HepG2 (cell line): ENCODE measurements at regions not wholly inside any gene's neighbourhood (a gene's known extent, or its start where the extent isn't known, plus 50 kb on each side); places are given as distances from the start of the nearest gene placed in this dataset.

Source experiments
- ATAC-seq: fragments of 200-7000 bp; cut with Tn5 transposase; 3 replicates; pipeline ENCODE4 v1.9.1; 2020; ENCODE audit warnings: mild to moderate bottlenecking, moderate library complexity
- BruUV-seq: library from RNA; stranded (reverse); fragments of 400-500 nt; replicated peaks from 2 replicates; lab custom pipeline; 2021; lab: Mats Ljungman, UMichigan
- CTCF ChIA-PET: fragments of 300-600 bp; formaldehyde crosslinking; extraction: SDS; loops from one replicate; lab custom pipeline; 2021; ENCODE audit warnings: low total read pairs, inconsistent platforms, low intra/inter-chr PET ratio; lab: Yijun Ruan, JAX
- POLR2A ChIA-PET: fragments of 350-600 bp; sonication (Branson Sonifier 250); formaldehyde crosslinking; loops from one replicate; lab custom pipeline; 2020; ENCODE audit warnings: antibody characterized with exemption, inconsistent platforms; lab: Yijun Ruan, JAX
- DNase-seq: peaks from one replicate; pipeline ENCODE4 v3.0.0-alpha.2; 2015; ENCODE audit warnings: low spot score
- FAIRE-seq: peaks from 3 replicates; lab custom pipeline; 2011; peaks lifted over from hg19 to GRCh38; lab: Jason Lieb, UNC
- H2AFZ ChIP-seq: one replicate; pipeline ENCODE4 v1.6.1; 2011; ENCODE audit warnings: low read length, inconsistent platforms
- H3K27ac ChIP-seq: fragments of 300-600 bp; 3 replicates; pipeline ENCODE4 v1.8.0; 2011; ENCODE audit warnings: mixed run types, mild to moderate bottlenecking, mixed read lengths, low read length, inconsistent platforms; ENCODE audit not compliant: insufficient read depth; ENCODE audit errors: extremely low read length
- H3K27me3 ChIP-seq, 2 experiments: fragments of 200-600 bp in 1 of 2; 2 replicates in 1 of 2; 3 replicates in 1 of 2; pipeline versions ENCODE4 v1.6.0 to v1.8.0; 2011; ENCODE audit warnings: low read length in 2 of 2, mild to moderate bottlenecking in 2 of 2, moderate library complexity in 2 of 2, inconsistent platforms in 1 of 2; ENCODE audit not compliant: insufficient read depth in 2 of 2, control insufficient read depth in 1 of 2
- H3K36me3 ChIP-seq, 2 experiments: fragments of 200-600 bp in 1 of 2; replicated peaks in 1 of 2; 2 replicates in 1 of 2; 3 replicates in 1 of 2; pipeline versions ENCODE4 v1.5.1 to v1.8.0; 2011; ENCODE audit warnings: low read length in 2 of 2, inconsistent platforms in 1 of 2; ENCODE audit not compliant: insufficient read depth in 2 of 2, control insufficient read depth in 1 of 2
- H3K4me1 ChIP-seq: 2 replicates; pipeline ENCODE4 v1.5.1; 2012; ENCODE audit warnings: low read length, inconsistent platforms; ENCODE audit not compliant: insufficient read depth
- H3K4me2 ChIP-seq: 2 replicates; pipeline ENCODE4 v1.6.0; 2011; ENCODE audit warnings: low read depth, low read length, inconsistent platforms
- H3K4me3 ChIP-seq, 3 experiments: fragments of 200-600 bp in 1 of 3; sonication (generic), shearing (Covaris generic) in 1 of 3; replicated peaks in 1 of 3; 2 replicates each; pipeline ENCODE4 v1.5.1; 2011 to 2016; ENCODE audit warnings: low read length in 3 of 3, inconsistent platforms in 2 of 3, low read depth in 2 of 3, mild to moderate bottlenecking in 2 of 3, control low read depth in 1 of 3, mixed read lengths in 1 of 3; ENCODE audit not compliant: insufficient read depth in 1 of 3
- H3K79me2 ChIP-seq: one replicate; pipeline ENCODE4 v1.6.1; 2011; ENCODE audit warnings: low read length, inconsistent platforms; ENCODE audit not compliant: insufficient read depth
- H3K9ac ChIP-seq: 2 replicates; pipeline ENCODE4 v1.6.0; 2011; ENCODE audit warnings: mild to moderate bottlenecking, low read depth, low read length, inconsistent platforms; ENCODE audit not compliant: insufficient read depth
- H3K9me3 ChIP-seq: 2 replicates; pipeline ENCODE4 v1.5.1; 2012; ENCODE audit warnings: mild to moderate bottlenecking, low read length
- H4K20me1 ChIP-seq: 2 replicates; pipeline ENCODE4 v1.6.0; 2011; ENCODE audit warnings: inconsistent platforms, mild to moderate bottlenecking, low read length, moderate library complexity; ENCODE audit not compliant: insufficient read depth
- CEBPB ChIP-seq: IDR thresholded peaks from 2 replicates; pipeline ENCODE4 v1.6.1; 2011; ENCODE audit warnings: low read depth, low read length, improper control_type of control experiment, borderline replicate concordance
- PCBP1 ChIP-seq: fragments of 200-400 bp; formaldehyde crosslinking; IDR thresholded peaks from 2 replicates; pipeline ENCODE4 v1.6.1; 2017; ENCODE audit warnings: mild to moderate bottlenecking, low read depth, low read length, borderline replicate concordance
- SIX1 ChIP-seq: sonication (generic); formaldehyde crosslinking; IDR thresholded peaks from 2 replicates; pipeline ENCODE4 v1.4.0; 2020; ENCODE audit warnings: missing genetic modification reagents, borderline replicate concordance
- SUZ12 ChIP-seq: fragments of 150-350 bp; IDR thresholded peaks from 2 replicates; pipeline ENCODE4 v1.6.1; 2014; ENCODE audit warnings: low read depth, low read length
- THAP9 ChIP-seq: sonication (generic); formaldehyde crosslinking; IDR thresholded peaks from 2 replicates; pipeline ENCODE4; 2020; ENCODE audit warnings: missing genetic modification reagents, mild to moderate bottlenecking, borderline replicate concordance
- TOPORS ChIP-seq: sonication (generic); formaldehyde crosslinking; IDR thresholded peaks from 2 replicates; pipeline ENCODE4 v1.8.0; 2023; ENCODE audit warnings: mild to moderate bottlenecking, missing genetic modification reagents
- ZNF740 ChIP-seq: sonication (generic); formaldehyde crosslinking; IDR thresholded peaks from 2 replicates; pipeline ENCODE4 v1.4.0; 2020; ENCODE audit warnings: missing genetic modification reagents
- WGBS: methylation state at CpG from one replicate; pipeline ENCODE4 v1.1.6; 2017; ENCODE audit warnings: low lambda C conversion rate; 5-methylcytosine and 5-hydroxymethylcytosine counted together
- in situ Hi-C: cut with HindIII; loops from 2 replicates; pipeline ENCODE4 v1.10.0; 2017; ENCODE audit warnings: low pct_unique_long_range_greater_than_20kb; ENCODE audit not compliant: extremely low pct_ligation_motif_present
- intact Hi-C: fragments of 100-400 bp; cut with micrococcal nuclease; formaldehyde crosslinking; loops from one replicate; pipeline ENCODE4 v1.10.0; 2022; ENCODE audit not compliant: unreplicated experiment

GRCh38 chr1:244296447-244296846, 155.3 kb downstream of the ADSS2 start:
- Histone ChIP-seq H3K79me2 (no peaks in the 10 kb centered on the region), H3K9ac (no peak overlapping the region), H3K27me3 (peaks cover 0 to 11% of the 10 kb centered on the region in 2 experiments; a peak in 2 of 5 replicates), H3K9me3 (no peaks in the 10 kb centered on the region), H4K20me1 (no peaks in the 10 kb centered on the region), H3K27ac (no peak overlapping the region), H3K4me2 (no peak overlapping the region), H3K4me3 (no peak overlapping the region), H3K4me1 (no peaks in the 10 kb centered on the region), H2AFZ (no peak overlapping the region), H3K36me3 (no peaks in the 10 kb centered on the region)
- WGBS: 28% methylated on average over 6 of the region's 6 CpGs
- intact Hi-C loops (no loop called here), in situ Hi-C loops (no loop called here)
- no peak for ATAC-seq
- CTCF ChIA-PET: no interaction called here
- no peak for FAIRE-seq
- POLR2A ChIA-PET: no interaction called here
- TF ChIP-seq CEBPB (no peak), SIX1 (CRISPR knock-in tag) (no peak), SUZ12 (no peak), PCBP1 (no peak), TOPORS (no peak), THAP9 (no peak), ZNF740 (CRISPR knock-in tag) (no peak)
- no peak for DNase-seq
- BruUV-seq: no TSS peak
